Heart left ventricle (tissue), 16 donors: ENCODE measurements at regions not wholly inside any gene's neighbourhood (a gene's known extent, or its start where the extent isn't known, plus 50 kb on each side); places are given as distances from the start of the nearest gene placed in this dataset.
"Not testable (repeated sequence)": the region's sequence is repeated elsewhere in the genome, so short reads cannot be mapped to it uniquely, and the experiment has no call there.

Source experiments
- ATAC-seq, 4 donors: fragments of 200-7000 bp; cut with Tn5 transposase; one replicate each; pipeline ENCODE4 v1.9.1; 2020 to 2022; ENCODE audit warnings: moderate library complexity in 4 of 4, mild to moderate bottlenecking in 3 of 4, moderate number of reproducible peaks in 1 of 4
- DNase-seq, 5 donors: peaks; one replicate each; pipeline ENCODE4 v3.0.0-alpha.2; 2020
- H3K27ac ChIP-seq, 12 donors: fragments of 200-600 bp; sonication (generic) in 4 of 12; one replicate each; pipeline versions ENCODE4 v1.5.0 to v1.8.0; 2016 to 2022; ENCODE audit warnings: mild to moderate bottlenecking in 2 of 12
- H3K27me3 ChIP-seq, 9 donors: fragments of 200-600 bp; sonication (generic) in 2 of 9; one replicate each; pipeline versions ENCODE4 v1.5.1 to v1.8.0; 2016 to 2022; ENCODE audit warnings: mild to moderate bottlenecking in 3 of 9
- H3K36me3 ChIP-seq, 9 donors: fragments of 200-600 bp; sonication (generic) in 2 of 9; one replicate each; pipeline versions ENCODE4 v1.5.0 to v1.8.0; 2018 to 2022; ENCODE audit warnings: mild to moderate bottlenecking in 2 of 9
- H3K4me1 ChIP-seq, 12 donors: fragments of 200-600 bp; sonication (generic) in 4 of 12; one replicate each; pipeline versions ENCODE4 v1.5.0 to v1.8.0; 2016 to 2022; ENCODE audit warnings: mild to moderate bottlenecking in 3 of 12
- H3K4me3 ChIP-seq, 12 donors: fragments of 200-600 bp; sonication (generic) in 4 of 12; one replicate each; pipeline versions ENCODE4 v1.5.0 to v1.8.0; 2017 to 2022; ENCODE audit warnings: mild to moderate bottlenecking in 9 of 12, moderate library complexity in 4 of 12
- H3K9me3 ChIP-seq, 12 donors: fragments of 200-600 bp; sonication (generic) in 4 of 12; one replicate each; pipeline versions ENCODE4 v1.5.0 to v1.8.0; 2016 to 2022; ENCODE audit warnings: mild to moderate bottlenecking in 1 of 12
- POLR2A ChIP-seq, 2 donors: fragments of 450-650 bp; IDR thresholded peaks; one replicate each; pipeline ENCODE4 v1.6.1; 2017; ENCODE audit warnings: antibody characterized with exemption in 2 of 2, mild to moderate bottlenecking in 2 of 2, moderate library complexity in 2 of 2
- WGBS, 4 donors: extraction: QIAGEN DNeasy Blood & Tissue Kit in 2 of 4; methylation state at CpG; one replicate each; pipeline versions ENCODE4 v1.1.5 to v1.1.7; 2013 to 2018; 5-methylcytosine and 5-hydroxymethylcytosine counted together
- intact Hi-C, 10 donors: fragments of 100-400 bp; cut with DNase I; formaldehyde crosslinking; loops; one replicate each; pipeline versions ENCODE4 v1.11.1 to v1.14.2; 2022
- TF ChIP-seq, protein P1 (sequence below), 12 donors: fragments of 200-600 bp; sonication (generic) in 4 of 12; IDR thresholded peaks; one replicate each; pipeline versions ENCODE4 v1.5.0 to v1.8.0; 2018 to 2022; ENCODE audit warnings: antibody characterized with exemption in 12 of 12, mild to moderate bottlenecking in 5 of 12
- donor health status: ischemic (EF 13 %, LVEDD 7.1; RV severe dilation, severe dysfunction).
- donor health status: healthy with polysubstance abuse.
- donor health status: DM: no; HTN: yes; CAD: no.
- donor health status: DM: no; HTN: no; CAD: no.
- donor health status: ischemic (EF 25% LVEDD 6.9; RV normal size, moderate dysfunction).
- donor health status: ischemic (EF 25% LVEDD 5.7; RV mildly dilated, moderate dysfunction).
- donor health status: healthy.
- donor health status: DM: yes; HTN: yes; CAD: no.
- donor health status: ischemic (EF 35%, LVEDD 5.7; RV mildly dilated, moderate dysfunction).
- donor health status: nonischemic (EF 11% LVEDD 7.7; RV severe dilation, severe dysfunction).
- donor health status: DM: yes; HTN: yes; CAD: no.
- donor health status: PGD.
- donor health status: ischemic (EF 29% LVEDD 5.4; RV normal size, mild dysfunction).
- donor health status: nonischemic (EF 23%, LVEDD 6.1; RV moderate dilation, normal function).

DNA sequence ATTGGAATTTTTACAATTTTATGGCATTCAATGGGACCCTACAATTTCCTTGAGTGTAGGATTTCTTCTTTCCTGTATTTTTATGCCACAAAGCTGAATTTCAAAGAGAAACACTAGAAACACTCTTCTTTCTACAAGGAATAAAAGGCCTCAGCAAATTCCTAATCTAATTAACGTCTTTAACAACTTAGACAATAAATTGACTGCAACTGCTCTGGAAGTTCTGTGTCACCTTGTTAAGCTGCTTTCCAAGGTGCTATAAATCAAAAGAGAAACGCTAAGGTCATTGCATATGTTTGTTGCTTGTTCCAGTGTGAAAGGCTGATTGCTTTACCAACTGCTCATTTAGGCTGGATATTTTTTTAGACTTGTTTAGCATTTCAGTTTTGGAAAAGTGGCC lies 182.2 kb downstream of the POLR1F start:
- WGBS, 4 donors = 55 to 69% (median 62%) methylated on average over 2 of the region's 2 CpGs

DNA sequence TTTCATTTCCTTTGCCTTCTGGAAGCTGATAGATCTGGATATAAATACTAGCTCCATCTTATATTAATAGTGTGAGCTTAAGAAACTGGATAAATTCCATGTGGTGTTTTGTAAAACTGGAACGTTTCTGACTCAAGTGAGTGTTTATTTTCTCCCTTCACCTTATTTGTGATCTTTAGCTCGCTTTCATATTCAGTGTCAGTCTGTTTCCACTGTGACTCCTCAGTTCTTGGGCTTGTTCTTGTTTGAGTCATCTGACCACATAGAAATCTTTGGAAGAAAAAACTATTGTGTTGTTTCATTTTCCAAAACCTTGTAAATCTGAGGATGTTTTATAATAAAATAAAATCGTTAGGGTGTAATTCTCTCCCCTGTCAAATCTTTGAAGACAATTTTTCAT lies 186.4 kb downstream of the POLR1F start:
- intact Hi-C loops = no loop called here
- TF ChIP-seq, protein P1, sequence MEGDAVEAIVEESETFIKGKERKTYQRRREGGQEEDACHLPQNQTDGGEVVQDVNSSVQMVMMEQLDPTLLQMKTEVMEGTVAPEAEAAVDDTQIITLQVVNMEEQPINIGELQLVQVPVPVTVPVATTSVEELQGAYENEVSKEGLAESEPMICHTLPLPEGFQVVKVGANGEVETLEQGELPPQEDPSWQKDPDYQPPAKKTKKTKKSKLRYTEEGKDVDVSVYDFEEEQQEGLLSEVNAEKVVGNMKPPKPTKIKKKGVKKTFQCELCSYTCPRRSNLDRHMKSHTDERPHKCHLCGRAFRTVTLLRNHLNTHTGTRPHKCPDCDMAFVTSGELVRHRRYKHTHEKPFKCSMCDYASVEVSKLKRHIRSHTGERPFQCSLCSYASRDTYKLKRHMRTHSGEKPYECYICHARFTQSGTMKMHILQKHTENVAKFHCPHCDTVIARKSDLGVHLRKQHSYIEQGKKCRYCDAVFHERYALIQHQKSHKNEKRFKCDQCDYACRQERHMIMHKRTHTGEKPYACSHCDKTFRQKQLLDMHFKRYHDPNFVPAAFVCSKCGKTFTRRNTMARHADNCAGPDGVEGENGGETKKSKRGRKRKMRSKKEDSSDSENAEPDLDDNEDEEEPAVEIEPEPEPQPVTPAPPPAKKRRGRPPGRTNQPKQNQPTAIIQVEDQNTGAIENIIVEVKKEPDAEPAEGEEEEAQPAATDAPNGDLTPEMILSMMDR (IDR thresholded peaks at IDR 0.05) = no peak
- no peak for TF ChIP-seq POLR2A (IDR thresholded peaks at IDR 0.05)
- DNase-seq (no peak), ATAC-seq (no peak)
- H3K27me3 ChIP-seq = no peaks in the 10 kb centered on the region
- H3K9me3 ChIP-seq = peaks cover 0 to 2% (median 0%) of the 10 kb centered on the region in 12 donors
- peaks cover 0 to 6% (median 0%) of the 10 kb centered on the region in 12 donors for H3K4me1 ChIP-seq
- H3K4me3 ChIP-seq = no peak overlapping the region
- no peaks in the 10 kb centered on the region for H3K36me3 ChIP-seq
- no peak overlapping the region for H3K27ac ChIP-seq
- WGBS, 4 donors = 61 to 69% (median 65%) methylated on average over 3 of the region's 3 CpGs

More for the DNA sequence above, 182.2 kb downstream of the POLR1F start:
- intact Hi-C loops = no loop called here
- TF ChIP-seq, protein P1 (IDR thresholded peaks at IDR 0.05) = no peak
- TF ChIP-seq POLR2A (IDR thresholded peaks at IDR 0.05) = no peak
- Histone ChIP-seq H3K9me3 (no peaks in the 10 kb centered on the region), H3K36me3 (no peaks in the 10 kb centered on the region), H3K4me1 (peaks cover 0 to 2% (median 0%) of the 10 kb centered on the region in 12 donors), H3K4me3 (no peak overlapping the region), H3K27me3 (no peaks in the 10 kb centered on the region), H3K27ac (no peak overlapping the region)
- ATAC-seq (no peak), DNase-seq (no peak)

DNA sequence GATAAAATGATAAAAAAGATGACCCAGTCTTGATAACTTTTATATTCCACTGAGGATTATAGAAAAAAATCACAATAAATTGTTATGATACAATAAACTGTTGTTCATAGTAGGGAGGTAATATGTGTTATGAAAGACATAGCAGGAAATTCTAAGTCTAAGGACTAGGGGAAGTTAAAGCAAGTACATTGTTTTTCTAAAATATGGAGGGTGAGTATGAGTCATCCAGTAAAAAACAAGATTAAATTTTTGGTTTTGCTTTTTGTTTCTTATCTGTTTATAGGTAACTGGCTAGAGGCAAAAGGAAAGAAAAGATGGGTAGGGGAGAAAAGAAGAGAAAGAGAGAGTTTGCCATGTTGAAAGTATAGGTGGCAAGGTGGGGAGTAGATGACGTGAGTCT lies 188.4 kb downstream of the POLR1F start:
- DNase-seq (no peak), ATAC-seq (no peak)
- peaks cover 0 to 3% (median 0%) of the 10 kb centered on the region in 12 donors for H3K9me3 ChIP-seq
- H3K4me3 ChIP-seq = no peak overlapping the region
- H3K36me3 ChIP-seq = no peaks in the 10 kb centered on the region
- 66 to 88% (median 76%) methylated on average over 1 of the region's 1 CpG for WGBS, 4 donors
- no peaks in the 10 kb centered on the region for H3K27me3 ChIP-seq
- peaks cover 0 to 6% (median 0%) of the 10 kb centered on the region in 12 donors for H3K4me1 ChIP-seq
- H3K27ac ChIP-seq = no peak overlapping the region
- intact Hi-C loops = no loop called here
- TF ChIP-seq, protein P1 (IDR thresholded peaks at IDR 0.05) = no peak
- no peak for TF ChIP-seq POLR2A (IDR thresholded peaks at IDR 0.05)

DNA sequence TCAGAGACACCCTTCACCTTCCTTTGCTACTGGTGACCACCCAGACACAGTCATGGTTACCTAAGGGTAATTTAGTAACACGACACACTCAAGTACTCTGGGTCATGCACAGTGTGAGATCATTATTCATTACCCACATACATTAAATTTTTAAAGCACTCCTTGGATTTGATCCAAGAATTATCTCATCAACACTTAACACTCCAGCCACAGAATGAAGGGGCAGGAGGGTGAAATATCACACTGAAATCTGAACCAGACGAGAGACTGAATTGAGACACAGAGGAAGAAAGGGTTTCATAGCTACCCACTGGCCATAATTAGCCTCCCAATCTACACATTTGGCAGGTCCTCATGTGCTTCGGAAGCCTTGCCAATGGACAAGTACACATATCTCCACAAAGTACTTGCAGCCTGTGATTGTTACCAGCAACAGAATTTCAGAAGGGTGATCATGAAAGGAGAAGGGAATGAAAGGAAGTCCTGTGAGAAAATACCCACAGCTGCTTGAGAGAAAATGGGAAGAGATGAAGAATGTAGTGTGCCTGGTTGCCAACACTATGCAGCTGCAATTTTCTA lies 189.3 kb downstream of the POLR1F start:
- WGBS, 4 donors = 11 to 23% (median 17%) methylated on average over 3 of the region's 3 CpGs
- H3K36me3 ChIP-seq = no peaks in the 10 kb centered on the region
- peaks cover 0 to 3% (median 0%) of the 10 kb centered on the region in 12 donors for H3K9me3 ChIP-seq
- no peaks in the 10 kb centered on the region for H3K27me3 ChIP-seq
- TF ChIP-seq, protein P1 (IDR thresholded peaks at IDR 0.05) = no peak
- no peak for TF ChIP-seq POLR2A (IDR thresholded peaks at IDR 0.05)
- ATAC-seq (peak; percentile 26 to 78 (median 57)), DNase-seq (peak in 2 of 5 donors; percentile 10 to 28)
- peaks cover 0 to 6% (median 0%) of the 10 kb centered on the region in 12 donors for H3K4me1 ChIP-seq
- no peak overlapping the region for H3K4me3 ChIP-seq
- H3K27ac ChIP-seq = no peak overlapping the region
- intact Hi-C loops = no loop called here

DNA sequence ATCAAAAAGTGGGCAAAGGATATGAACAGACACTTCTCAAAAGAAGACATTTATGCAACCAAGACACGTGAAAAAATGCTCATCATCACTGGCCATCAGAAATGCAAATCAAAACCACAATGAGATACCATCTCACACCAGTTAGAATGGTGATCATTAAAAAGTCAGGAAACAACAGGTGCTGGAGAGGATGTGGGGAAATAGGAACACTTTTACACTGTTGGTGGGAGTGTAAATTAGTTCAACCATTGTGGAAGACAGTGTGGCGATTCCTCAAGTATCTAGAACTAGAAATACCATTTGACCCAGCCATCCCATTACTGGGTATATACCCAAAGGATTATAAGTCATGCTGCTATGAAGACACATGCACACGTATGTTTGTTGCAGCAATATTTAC lies 191.3 kb downstream of the POLR1F start:
- H3K27ac ChIP-seq, H3K36me3 ChIP-seq, DNase-seq, intact Hi-C loops, H3K9me3 ChIP-seq, H3K4me3 ChIP-seq, H3K27me3 ChIP-seq, ATAC-seq, H3K4me1 ChIP-seq: not testable (repeated sequence)
- 84 to 90% (median 88%) methylated on average over 3 of the region's 3 CpGs for WGBS, 4 donors
